Muscle layer of colon (tissue), 2 donors: ENCODE measurements at regions not wholly inside any gene's neighbourhood (a gene's known extent, or its start where the extent isn't known, plus 50 kb on each side); places are given as distances from the start of the nearest gene placed in this dataset.

Source experiments
- H3K27ac ChIP-seq: one replicate; pipeline ENCODE4 v1.7.0; 2013; ENCODE audit warnings: low read depth, mild to moderate bottlenecking, low read length, moderate library complexity
- H3K27me3 ChIP-seq, 2 donors: one replicate each; pipeline ENCODE4 v1.7.0; 2013; ENCODE audit warnings: low read length in 2 of 2, mild to moderate bottlenecking in 2 of 2; ENCODE audit not compliant: insufficient read depth in 2 of 2, control insufficient read depth in 1 of 2
- H3K36me3 ChIP-seq: one replicate; pipeline ENCODE4 v1.7.0; 2013; ENCODE audit warnings: mild to moderate bottlenecking, low read length; ENCODE audit not compliant: insufficient read depth
- H3K4me1 ChIP-seq: one replicate; pipeline ENCODE4 v1.7.0; 2013; ENCODE audit warnings: mild to moderate bottlenecking, low read length; ENCODE audit not compliant: insufficient read depth
- H3K4me3 ChIP-seq, 2 donors: one replicate each; pipeline ENCODE4 v1.7.0; 2013; ENCODE audit warnings: low read length in 2 of 2, low read depth in 1 of 2, mild to moderate bottlenecking in 1 of 2, moderate library complexity in 1 of 2
- H3K9ac ChIP-seq: one replicate; pipeline ENCODE4 v1.7.0; 2013; ENCODE audit warnings: low read length
- H3K9me3 ChIP-seq: one replicate; pipeline ENCODE4 v1.7.0; 2013; ENCODE audit warnings: mild to moderate bottlenecking, low read length
- donor health status: abdominal sarcoma.
- donor health status: Adenocarcinoma of cecum.

- H3K9me3 ChIP-seq = no peaks in the 10 kb centered on the region
- no peak overlapping the region for H3K9ac ChIP-seq
- H3K36me3 ChIP-seq = no peaks in the 10 kb centered on the region
- no peaks in the 10 kb centered on the region for H3K4me1 ChIP-seq
- H3K27ac ChIP-seq = no peak overlapping the region
- H3K4me3 ChIP-seq = no peak overlapping the region
- H3K27me3 ChIP-seq = no peaks in the 10 kb centered on the region
These were observed 602.4 kb downstream of the AJAP1 start for GRCh38 chr1:5256793-5257192.

GRCh38 chr1:5254975-5255374 lies 600.6 kb downstream of the AJAP1 start:
- Histone ChIP-seq H3K9me3 (no peaks in the 10 kb centered on the region), H3K4me3 (no peak overlapping the region), H3K27me3 (no peaks in the 10 kb centered on the region), H3K27ac (no peak overlapping the region), H3K9ac (no peak overlapping the region), H3K4me1 (no peaks in the 10 kb centered on the region), H3K36me3 (no peaks in the 10 kb centered on the region)

- no peaks in the 10 kb centered on the region for H3K4me1 ChIP-seq
- no peaks in the 10 kb centered on the region for H3K9me3 ChIP-seq
- no peak overlapping the region for H3K27ac ChIP-seq
- H3K9ac ChIP-seq = no peak overlapping the region
- no peak overlapping the region for H3K4me3 ChIP-seq
- H3K36me3 ChIP-seq = no peaks in the 10 kb centered on the region
- no peaks in the 10 kb centered on the region for H3K27me3 ChIP-seq
These were observed 599.8 kb downstream of the AJAP1 start for GRCh38 chr1:5254131-5254725.

GRCh38 chr1:5253036-5253435 lies 598.6 kb downstream of the AJAP1 start:
- H3K27ac ChIP-seq = no peak overlapping the region
- H3K9ac ChIP-seq = no peak overlapping the region
- no peaks in the 10 kb centered on the region for H3K27me3 ChIP-seq
- H3K4me1 ChIP-seq = no peaks in the 10 kb centered on the region
- H3K4me3 ChIP-seq = no peak overlapping the region
- H3K36me3 ChIP-seq = no peaks in the 10 kb centered on the region
- no peaks in the 10 kb centered on the region for H3K9me3 ChIP-seq

- Histone ChIP-seq H3K9me3 (no peaks in the 10 kb centered on the region), H3K9ac (no peak overlapping the region), H3K27me3 (no peaks in the 10 kb centered on the region), H3K4me1 (no peaks in the 10 kb centered on the region), H3K4me3 (no peak overlapping the region), H3K27ac (no peak overlapping the region), H3K36me3 (no peaks in the 10 kb centered on the region)
These were observed 595.9 kb downstream of the AJAP1 start for GRCh38 chr1:5250336-5250735.

GRCh38 chr1:5245348-5245747 lies 590.9 kb downstream of the AJAP1 start:
- Histone ChIP-seq H3K27ac (no peak overlapping the region), H3K4me1 (no peaks in the 10 kb centered on the region), H3K27me3 (no peaks in the 10 kb centered on the region), H3K9me3 (no peaks in the 10 kb centered on the region), H3K36me3 (no peaks in the 10 kb centered on the region), H3K4me3 (no peak overlapping the region), H3K9ac (no peak overlapping the region)

GRCh38 chr1:5244631-5245285 lies 590.3 kb downstream of the AJAP1 start:
- no peak overlapping the region for H3K27ac ChIP-seq
- H3K36me3 ChIP-seq = no peaks in the 10 kb centered on the region
- no peaks in the 10 kb centered on the region for H3K27me3 ChIP-seq
- no peak overlapping the region for H3K9ac ChIP-seq
- no peaks in the 10 kb centered on the region for H3K9me3 ChIP-seq
- H3K4me3 ChIP-seq = no peak overlapping the region
- H3K4me1 ChIP-seq = no peaks in the 10 kb centered on the region

GRCh38 chr1:5242850-5243249 lies 588.4 kb downstream of the AJAP1 start:
- no peak overlapping the region for H3K9ac ChIP-seq
- no peaks in the 10 kb centered on the region for H3K27me3 ChIP-seq
- no peaks in the 10 kb centered on the region for H3K4me1 ChIP-seq
- H3K36me3 ChIP-seq = no peaks in the 10 kb centered on the region
- H3K4me3 ChIP-seq = no peak overlapping the region
- no peaks in the 10 kb centered on the region for H3K9me3 ChIP-seq
- no peak overlapping the region for H3K27ac ChIP-seq

- Histone ChIP-seq H3K27ac (no peak overlapping the region), H3K4me3 (no peak overlapping the region), H3K27me3 (no peaks in the 10 kb centered on the region), H3K9ac (no peak overlapping the region), H3K4me1 (no peaks in the 10 kb centered on the region), H3K9me3 (no peaks in the 10 kb centered on the region), H3K36me3 (no peaks in the 10 kb centered on the region)
These were observed 585.5 kb downstream of the AJAP1 start for GRCh38 chr1:5239911-5240310.

- Histone ChIP-seq H3K27ac (no peak overlapping the region), H3K27me3 (no peaks in the 10 kb centered on the region), H3K9me3 (no peaks in the 10 kb centered on the region), H3K4me3 (no peak overlapping the region), H3K9ac (no peak overlapping the region), H3K36me3 (no peaks in the 10 kb centered on the region), H3K4me1 (no peaks in the 10 kb centered on the region)
These were observed 584.1 kb downstream of the AJAP1 start for GRCh38 chr1:5238351-5239130.

- H3K36me3 ChIP-seq = no peaks in the 10 kb centered on the region
- no peaks in the 10 kb centered on the region for H3K27me3 ChIP-seq
- H3K9ac ChIP-seq = no peak overlapping the region
- H3K9me3 ChIP-seq = peaks cover 4% of the 10 kb centered on the region
- H3K27ac ChIP-seq = no peak overlapping the region
- H3K4me1 ChIP-seq = no peaks in the 10 kb centered on the region
- no peak overlapping the region for H3K4me3 ChIP-seq
These were observed 581.0 kb downstream of the AJAP1 start for GRCh38 chr1:5235355-5235899.
